Activated T-helper 1 cell treated with anti-CD3 and anti-CD28 coated beads, Interleukin-2, amount 50 U/mL, for 16 hours (primary cell): ENCODE measurements at regions not wholly inside any gene's neighbourhood (a gene's known extent, or its start where the extent isn't known, plus 50 kb on each side); places are given as distances from the start of the nearest gene placed in this dataset.

ENCODE experiments used
- DNase-seq, 2 donors: peaks; one replicate each; pipeline ENCODE4 v3.0.0-alpha.2; 2020; ENCODE audit warnings: low read depth in 1 of 2, low spot score in 1 of 2

DNA sequence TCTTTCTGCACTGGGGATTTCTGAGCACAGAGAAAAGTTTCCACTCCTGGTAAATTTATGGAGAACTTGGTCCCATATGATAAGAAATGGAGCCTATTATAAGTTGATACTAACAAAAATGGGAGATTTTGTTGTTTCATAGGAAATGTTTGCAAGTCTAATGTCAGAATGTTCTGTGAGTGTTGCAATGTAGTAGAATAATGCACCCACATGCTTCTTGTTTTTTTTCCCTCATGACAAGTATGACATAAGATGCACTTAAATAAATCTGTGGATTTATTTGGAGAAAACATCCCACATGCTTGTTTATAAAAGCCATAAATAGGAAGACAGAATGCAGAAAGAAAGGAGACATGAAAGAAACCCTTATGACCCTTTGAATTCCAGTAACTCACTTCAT lies 50.8 kb upstream of the KCNJ6 start:
- no peak for DNase-seq

DNA sequence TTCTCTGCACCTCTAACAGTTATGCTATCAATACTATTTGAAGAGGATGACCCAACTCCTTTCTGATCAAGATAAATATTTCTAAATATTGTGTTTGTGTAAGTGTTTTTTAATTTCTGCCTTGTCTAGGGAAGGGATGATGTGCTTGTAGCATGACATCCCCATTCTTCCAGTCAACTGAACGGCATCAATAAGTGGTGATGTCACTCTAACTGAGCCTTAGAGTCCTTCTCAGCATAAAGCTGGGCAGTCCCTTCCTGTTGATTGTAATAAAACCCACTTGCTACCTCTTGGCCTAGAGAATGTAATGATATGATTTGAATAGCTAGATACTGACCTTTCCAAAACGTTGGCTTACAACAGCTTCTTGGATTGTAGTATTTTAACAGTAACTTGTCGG lies 52.5 kb upstream of the KCNJ6 start:
- DNase-seq = no peak

DNA sequence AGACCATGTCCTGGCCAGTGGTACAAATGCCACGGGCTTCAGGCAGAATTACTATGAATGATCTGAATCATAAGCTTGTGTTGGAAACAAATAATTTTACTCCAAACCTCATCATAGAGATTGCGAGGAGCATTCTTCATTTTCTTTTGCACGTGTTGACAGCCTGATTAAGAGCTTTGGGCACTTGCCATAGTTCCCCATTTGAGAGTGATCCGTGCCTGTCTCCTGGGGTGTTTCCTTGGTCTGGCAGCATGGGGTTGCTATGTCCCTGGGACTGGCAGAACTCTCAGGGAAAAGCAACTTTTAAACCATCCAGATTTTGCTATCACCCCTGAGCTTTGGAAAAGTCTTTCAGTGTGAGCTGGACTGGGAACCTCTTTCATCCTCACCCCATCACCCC lies 54.3 kb upstream of the KCNJ6 start:
- no peak for DNase-seq

DNA sequence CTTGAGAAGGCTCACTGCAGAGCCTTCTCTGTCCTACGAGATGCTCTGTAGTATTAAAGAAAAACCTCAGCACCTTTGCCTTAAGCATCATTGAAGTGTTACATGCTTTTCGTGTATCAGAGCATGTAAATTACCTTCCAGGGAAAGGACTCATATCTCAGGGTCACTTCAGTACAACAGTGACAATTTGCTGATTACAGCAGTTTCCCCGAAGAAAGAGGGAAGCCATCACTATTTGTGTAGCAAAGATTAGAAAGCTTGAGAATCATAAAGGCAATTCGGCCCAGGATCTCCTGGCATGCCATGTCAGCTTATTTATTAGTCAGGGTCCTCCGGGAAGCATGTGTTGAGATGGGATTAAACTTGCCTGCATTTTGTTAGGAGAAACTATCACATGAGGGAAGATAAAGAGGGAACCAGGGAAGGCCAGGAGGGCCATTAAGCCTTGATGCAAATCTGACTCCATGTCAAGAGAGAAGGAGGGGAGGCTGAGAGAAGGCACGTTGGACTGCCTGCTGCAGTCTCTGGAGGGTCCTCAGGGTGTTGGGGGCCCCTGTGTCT lies 55.2 kb upstream of the KCNJ6 start:
- DNase-seq = no peak

DNA sequence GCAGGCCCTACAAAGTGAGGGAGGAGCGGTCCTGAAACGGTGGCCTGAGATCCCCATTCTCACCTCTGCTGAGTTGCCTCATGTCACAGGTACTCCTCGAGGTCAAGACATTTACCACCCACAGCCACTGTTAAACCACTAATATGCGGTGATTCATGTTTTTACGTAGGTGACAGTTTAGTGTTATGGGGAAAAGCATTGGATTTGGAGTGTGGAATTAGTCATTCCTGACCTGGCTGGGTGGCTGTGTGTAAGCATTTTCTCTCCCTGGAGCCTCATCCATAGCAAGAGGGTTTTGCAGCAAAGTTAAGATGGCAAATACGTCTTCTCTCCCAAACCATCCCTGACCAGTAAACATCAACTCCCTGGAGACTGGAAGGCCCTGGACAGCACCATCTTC lies 57.8 kb upstream of the KCNJ6 start:
- no peak for DNase-seq

DNA sequence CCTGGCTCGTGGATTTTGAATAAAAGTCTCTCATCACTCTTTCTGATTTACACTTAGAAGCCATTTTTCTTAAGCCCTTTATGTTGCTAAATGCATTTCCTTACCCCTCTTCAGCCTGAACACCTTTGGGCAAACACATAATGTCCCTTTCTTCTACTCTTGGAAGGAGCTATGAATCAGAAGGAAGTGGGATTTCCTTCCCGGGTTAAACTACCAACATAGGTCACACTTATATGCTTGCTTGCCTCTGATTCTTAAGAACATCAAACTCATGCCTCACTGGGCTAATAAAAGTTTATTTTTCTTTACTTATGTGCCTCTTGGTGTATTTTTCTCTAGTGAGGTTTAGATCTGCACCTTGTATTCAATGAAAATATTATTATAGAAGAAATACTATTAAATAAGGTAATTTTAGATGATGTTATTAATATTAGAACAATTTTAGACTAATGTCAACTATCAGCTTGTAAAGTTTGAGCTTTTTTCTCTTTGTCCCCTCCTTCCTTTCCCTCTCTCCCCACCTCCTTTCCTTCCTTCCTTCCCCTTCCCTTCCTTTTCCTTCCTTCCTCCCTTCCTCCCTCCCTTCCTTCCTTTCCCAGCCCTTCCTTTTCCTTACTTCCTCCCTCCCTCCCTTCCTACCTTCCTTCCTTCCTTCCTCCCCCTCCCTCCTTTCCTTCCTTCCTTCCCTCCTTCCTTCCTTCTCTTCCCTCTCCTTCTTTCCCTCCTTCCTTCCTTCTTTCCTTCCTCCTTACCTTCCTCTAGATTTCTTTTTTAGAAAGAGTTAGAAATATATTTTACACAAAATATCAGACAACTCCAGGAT lies 66.5 kb upstream of the KCNJ6 start:
- no peak for DNase-seq

DNA sequence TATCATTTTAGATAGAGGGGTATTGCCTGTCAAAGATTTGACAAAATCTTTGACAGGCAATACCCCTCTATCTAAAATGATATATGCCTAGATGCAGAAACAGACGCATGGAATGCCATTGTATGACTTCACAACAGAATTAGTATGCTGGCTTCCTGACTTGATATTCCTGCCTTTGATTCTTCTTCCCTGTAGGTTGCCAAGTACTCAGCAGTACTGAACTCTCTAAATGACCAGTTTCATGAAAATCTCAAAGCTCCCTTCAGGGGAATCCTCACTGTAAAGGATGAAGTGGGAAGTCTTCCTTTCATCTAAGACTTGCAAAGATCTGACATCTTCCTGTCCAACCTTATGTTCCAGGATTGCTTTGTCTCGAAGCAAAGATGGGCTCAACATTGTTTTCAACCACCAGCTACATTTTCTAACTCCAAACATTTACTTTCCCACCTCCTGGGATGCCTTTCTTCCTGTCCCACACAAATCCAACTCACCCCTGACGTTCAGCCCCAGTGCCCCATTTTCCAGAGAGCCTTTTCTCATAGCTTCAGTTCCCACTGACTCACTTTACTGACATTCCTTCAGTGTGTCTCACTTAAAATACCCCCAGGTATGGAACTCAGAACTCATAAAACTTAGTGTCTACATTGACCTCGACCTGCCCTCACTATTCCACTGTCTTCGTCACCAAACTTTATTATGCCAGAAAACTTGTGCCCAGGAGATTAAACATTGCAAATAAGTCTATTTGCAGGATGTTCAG lies 67.3 kb upstream of the KCNJ6 start:
- DNase-seq = no peak

DNA sequence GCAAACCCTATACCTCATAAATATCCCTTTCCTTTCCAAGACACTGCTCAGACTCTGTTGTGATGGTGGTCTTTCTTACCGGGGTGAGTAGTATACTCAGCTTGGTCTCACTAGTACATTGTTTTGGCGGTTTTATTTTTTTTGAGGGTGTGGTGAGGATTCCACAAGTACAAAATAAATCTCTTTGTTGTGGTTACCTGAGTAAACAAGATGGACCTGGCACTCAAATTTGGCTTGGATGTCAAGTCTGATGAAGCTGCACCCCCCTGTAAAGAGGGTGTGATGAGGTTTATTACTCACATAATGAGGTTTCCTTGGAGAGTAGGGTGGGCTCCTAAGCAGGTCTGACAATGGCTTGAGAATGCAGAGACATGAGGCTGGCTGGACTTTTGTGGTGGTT lies 68.2 kb upstream of the KCNJ6 start:
- DNase-seq = no peak

DNA sequence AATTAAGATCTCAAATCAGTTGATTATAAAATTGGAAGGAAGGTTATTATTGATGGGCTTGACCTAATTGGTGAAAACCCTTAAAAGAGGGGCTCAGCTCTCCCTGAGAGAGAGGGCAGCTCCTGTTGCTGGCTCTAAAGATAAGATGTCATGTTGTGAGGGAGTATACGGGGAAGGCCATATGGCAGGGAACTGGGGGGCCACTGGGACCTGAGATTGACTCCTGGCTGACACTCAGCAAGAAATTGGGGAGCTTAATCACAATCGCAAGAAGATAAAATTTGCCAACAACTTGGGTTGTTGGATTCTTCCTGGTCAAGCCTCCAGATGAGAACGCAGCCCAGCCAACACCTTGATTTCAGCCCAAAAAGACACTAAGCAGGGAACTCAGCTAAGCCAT lies 69.7 kb upstream of the KCNJ6 start:
- no peak for DNase-seq

DNA sequence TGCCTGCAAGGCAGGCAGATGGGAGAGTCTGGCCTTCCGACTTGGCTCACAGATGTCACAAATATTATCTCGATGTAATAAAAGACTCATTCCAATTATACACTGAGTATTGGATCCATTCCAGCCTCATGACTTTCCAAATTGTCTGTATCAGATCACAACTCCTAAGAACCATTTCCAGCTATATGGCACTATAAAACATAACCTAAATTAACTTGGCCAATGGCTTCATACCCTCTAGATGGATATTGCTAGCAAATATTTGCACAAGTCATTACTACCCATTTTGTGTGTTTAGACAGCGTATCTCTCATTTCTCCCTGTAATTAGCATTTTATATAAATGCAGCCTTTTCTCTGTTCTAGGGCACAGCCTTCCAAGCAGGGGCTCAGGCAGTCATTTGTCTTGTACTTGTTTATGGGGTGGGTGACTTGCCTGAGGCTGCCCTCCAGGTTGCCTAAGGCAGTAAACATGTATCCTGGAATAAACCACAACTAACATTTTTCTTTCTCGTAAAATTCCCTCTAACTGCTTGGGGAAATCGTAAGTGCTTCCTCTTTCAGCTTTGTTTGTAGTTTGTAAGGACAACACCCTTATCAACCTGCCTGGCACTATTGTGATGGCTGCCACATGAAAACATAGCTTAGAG lies 70.6 kb upstream of the KCNJ6 start:
- DNase-seq = no peak

DNA sequence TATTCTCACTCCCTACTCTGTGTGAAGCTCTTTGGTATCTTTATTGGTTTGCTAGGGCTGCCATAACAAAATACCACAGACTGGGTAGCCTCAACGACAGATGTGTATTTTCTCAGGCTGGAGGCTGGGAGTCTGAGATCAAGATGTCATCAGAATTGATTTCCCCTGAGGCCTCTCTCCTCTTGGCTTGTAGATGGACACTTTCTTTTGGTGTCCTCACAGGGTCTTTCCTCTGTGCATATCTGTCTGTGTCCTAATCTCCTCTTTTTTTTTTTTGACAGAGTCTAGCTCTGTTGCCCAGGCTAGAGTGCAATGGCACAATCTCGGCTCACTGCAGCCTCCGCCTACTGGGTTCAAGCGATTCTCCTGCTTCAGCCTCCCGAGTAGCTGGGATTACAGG lies 71.4 kb upstream of the KCNJ6 start:
- no peak for DNase-seq

DNA sequence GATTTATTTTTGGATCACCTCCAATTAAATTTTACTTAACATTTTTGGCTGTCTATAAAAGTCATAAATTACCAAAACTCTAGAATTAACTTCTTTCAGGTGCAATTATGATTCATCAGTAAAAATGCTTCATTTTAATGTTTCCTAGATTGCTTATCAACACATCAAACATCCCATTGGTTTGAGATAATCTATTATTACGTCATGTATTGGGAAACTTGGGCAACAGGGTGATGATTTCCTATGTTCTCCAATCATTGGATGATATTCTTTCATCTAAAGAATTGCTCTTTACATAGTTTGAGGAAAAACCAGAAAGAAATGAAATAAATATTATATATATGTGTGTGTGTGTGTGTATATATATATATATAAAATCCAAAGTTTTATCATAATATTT lies 76.8 kb upstream of the KCNJ6 start:
- DNase-seq = no peak

DNA sequence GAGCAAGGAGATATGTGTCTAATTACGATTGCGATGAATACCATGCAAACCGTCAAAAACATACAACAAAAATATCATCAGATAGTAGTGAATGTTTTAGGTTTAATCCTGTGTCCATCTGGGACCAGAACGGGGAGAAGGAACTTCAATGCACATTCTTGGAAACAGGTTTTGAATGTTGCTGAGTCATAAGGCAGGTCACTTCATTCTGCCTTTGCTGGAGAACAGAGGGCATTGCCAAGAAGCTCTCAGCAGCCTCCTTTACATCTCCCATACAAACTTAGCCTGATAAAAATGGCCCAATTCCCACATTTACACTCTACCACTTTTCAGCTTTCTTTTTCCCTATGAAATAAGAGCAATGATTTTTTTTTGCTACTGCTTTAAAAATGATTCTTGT lies 78.0 kb upstream of the KCNJ6 start:
- DNase-seq = no peak

DNA sequence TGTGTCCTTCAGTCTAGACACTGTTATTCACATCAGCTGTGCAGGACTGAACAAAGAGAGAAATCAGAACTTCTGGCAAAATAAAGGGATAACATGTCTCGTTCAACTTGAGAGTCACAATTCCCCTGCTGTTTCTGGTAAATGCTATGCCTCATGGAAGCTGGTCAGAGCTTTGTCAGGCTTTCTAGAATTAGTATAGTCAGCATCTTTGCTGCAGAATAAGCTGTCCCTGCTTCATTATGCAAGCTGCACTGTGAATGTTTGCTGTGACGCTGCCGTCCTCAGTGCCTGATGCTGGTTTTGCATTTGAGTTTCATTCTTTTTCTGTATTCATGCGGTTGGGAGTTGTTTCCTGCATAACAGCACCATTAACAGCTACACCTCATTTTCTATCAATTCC lies 96.4 kb upstream of the KCNJ6 start:
- DNase-seq = no peak

DNA sequence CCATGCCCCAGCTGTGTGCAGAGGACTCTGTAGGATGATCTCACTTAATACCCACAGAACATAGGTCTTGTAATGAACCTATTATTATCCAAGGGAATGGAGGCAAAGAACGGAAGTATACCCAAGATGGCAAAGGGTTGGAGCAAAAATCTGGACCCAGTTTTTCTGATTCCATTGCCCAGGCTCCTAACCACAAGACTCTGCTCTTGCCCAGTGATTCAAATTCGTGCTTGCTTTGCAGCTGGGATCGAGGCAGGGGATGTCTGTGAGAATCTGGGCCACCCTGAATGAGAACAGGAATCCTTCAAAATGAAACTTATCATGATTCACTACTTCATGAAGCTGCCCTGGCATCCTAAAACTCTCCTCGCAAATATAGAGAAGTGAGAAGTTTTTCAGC lies 97.5 kb upstream of the KCNJ6 start:
- no peak for DNase-seq

DNA sequence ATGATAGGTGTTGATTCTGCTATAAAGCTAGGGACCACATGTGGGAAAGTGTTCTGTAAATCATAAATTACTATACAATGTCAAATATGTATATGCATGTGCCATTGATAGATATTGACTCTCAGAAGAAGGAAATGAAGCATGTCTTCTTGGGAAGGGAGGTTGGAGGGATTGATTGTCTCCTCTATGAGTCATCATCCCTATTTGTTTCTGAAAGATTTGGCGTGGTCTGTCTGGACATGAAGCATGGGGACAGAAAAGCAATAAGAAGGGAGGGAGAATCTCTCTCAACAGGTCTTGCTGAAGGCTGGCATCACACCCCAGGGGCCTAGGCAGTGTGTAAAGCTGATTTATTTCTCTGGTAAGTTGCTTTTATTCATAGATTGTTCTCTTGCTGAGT lies 98.0 kb upstream of the KCNJ6 start:
- no peak for DNase-seq

DNA sequence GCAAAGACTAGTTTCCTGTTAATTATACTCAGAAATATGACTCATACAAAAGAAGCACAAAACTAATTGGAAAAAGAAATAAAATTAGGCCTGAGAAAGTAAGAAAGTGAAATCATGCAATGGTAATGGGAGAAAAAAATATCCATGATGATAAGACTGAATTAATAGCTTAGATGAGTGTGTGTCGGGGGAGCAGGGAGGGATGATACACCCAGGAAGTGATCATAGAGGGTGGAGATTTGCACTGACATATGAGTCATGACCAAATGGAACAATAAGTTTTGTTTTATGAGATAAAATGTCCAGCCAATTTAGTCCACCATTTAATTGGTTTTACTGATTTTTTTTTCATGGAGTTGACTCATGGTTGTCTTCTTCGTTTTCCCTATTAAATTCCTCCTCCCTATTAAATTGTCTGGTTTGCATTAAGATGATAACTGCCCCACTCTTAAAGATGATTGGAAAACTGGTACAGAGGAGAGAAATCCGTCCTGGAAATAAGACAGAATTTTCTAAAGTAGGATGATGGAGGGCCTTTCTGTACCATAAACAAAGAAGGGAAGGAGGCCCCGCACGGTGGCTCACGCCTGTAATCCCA lies 111.7 kb upstream of the KCNJ6 start:
- DNase-seq = no peak

DNA sequence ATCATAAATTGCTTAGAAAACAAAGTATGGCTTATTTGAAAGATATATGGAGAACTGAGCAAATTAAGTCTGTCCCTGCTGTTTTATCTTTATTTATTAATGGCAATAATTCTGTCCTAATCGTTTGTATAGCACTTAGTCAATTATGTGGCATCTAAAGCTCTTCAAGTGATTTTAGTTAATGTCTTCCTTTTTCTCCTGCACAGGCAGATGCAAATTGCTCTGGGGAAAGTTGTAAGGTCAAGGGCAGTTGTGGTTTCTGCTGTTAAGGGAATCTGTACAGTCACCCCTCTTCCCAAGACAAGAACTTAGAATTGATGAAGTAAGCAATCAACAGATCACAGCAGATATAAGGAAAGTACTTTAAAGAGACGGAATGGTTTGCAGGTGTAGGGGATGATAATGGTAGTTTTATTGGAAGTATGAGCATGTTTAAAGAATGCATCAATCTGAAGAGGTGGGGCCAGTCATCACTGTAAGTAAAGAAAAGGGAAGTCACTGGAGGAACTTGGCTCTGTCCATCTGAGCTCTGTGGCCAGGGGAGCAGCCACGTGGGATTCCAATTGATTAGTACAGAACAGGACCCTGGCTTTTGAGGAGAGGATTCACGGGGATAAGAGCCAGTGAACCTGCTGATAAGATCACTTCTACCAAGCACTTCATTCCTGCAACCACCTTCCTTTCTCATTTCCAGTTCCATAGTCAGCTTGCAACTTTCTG lies 116.0 kb upstream of the KCNJ6 start:
- no peak for DNase-seq

DNA sequence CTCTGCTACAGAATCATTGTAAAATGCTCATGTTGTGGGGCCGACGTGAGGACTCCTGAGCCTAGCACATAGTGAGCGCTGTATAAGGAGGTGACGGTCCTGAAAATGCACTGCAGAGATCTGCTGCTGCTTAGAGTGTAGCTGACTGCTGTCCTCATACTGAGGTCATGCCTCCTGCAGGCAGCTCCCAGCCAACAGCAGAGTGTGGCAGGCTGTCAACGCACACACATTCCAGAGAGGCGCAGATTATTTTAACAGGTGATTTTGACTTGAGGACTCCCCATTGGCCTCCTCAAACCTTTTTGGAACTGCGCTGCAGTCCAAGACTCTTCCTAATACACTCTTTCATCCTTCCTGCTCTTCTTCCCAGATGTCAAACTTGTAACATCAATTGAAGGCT lies 119.8 kb upstream of the KCNJ6 start:
- DNase-seq = no peak

DNA sequence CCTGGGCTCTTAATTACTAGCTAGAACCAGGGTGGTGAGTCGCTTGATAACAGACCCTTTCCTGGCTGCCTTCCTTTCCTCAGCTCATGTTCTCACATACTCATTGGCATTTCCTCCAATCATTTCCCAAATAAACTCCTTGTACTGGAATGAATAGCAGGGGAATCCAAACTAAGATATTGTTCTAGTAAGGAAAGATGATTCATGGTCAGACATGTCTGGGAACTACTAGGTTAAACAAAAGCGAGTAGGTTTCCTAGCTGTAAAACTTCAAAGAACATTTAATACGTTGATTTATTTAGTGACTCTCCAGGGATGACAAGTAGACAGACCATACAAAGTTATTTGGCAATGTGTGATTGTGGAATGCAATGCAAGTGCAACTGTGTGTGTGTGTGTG lies 121.2 kb upstream of the KCNJ6 start:
- no peak for DNase-seq

DNA sequence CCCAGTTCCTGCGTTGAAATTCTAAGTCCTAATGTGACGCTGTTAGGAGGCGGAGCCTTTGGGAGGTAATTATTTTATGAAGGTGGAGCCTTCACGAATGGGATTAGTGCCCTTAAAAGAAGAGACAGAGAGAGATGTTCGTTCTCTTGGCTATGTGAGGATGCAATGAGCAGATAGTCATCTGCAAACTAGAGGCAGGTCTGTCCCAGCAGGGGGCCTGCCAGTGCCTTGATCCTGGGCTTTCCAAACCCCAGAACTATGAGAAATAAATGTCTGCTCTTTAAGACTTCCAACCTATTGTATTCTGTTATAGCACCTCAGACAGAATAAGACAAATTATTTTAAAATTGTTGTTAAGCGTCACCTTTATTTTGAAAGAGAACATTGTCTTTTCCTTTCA lies 123.1 kb upstream of the KCNJ6 start:
- DNase-seq = no peak
